Mucosa of descending colon (tissue), 3 donors: ENCODE measurements at regions not wholly inside any gene's neighbourhood (a gene's known extent, or its start where the extent isn't known, plus 50 kb on each side); places are given as distances from the start of the nearest gene placed in this dataset.
"Not testable (repeated sequence)": the region's sequence is repeated elsewhere in the genome, so short reads cannot be mapped to it uniquely, and the experiment has no call there.

ENCODE experiments used
- ATAC-seq: fragments of 200-7000 bp; cut with Tn5 transposase; one replicate; pipeline ENCODE4 v1.9.1; 2020; ENCODE audit warnings: mild to moderate bottlenecking, moderate library complexity
- DNase-seq, 3 donors: peaks; one replicate each; pipeline ENCODE4 v3.0.0-alpha.2; 2020
- H3K36me3 ChIP-seq: fragments of 200-600 bp; one replicate; pipeline ENCODE4 v1.8.0; 2021; ENCODE audit warnings: low read depth, mild to moderate bottlenecking
- H3K4me1 ChIP-seq: fragments of 200-600 bp; one replicate; pipeline ENCODE4 v1.8.0; 2021; ENCODE audit warnings: low read depth, mild to moderate bottlenecking
- H3K4me3 ChIP-seq: fragments of 200-600 bp; one replicate; pipeline ENCODE4 v1.8.0; 2021; ENCODE audit warnings: mild to moderate bottlenecking
- H3K9me3 ChIP-seq: fragments of 200-600 bp; one replicate; pipeline ENCODE4 v1.8.0; 2021; ENCODE audit warnings: mild to moderate bottlenecking
- intact Hi-C, 2 donors: fragments of 100-400 bp; cut with DNase I in 1 of 2; cut with micrococcal nuclease in 1 of 2; formaldehyde crosslinking; loops; one replicate each; pipeline versions ENCODE4 v1.11.0 to v1.11.1; 2022; cut with DNase I, micrococcal nuclease
- TF ChIP-seq, protein P1 (sequence below): fragments of 200-600 bp; IDR thresholded peaks from one replicate; pipeline ENCODE4 v1.8.0; 2022; ENCODE audit warnings: antibody characterized with exemption, mild to moderate bottlenecking
- donor health status: DM: no; HTN: no; CAD: no; lungs with moderate emphysema.
- donor health status: DM: no; HTN: no; CAD: no.
- donor health status: DM: no; HTN: yes; CAD: no.

DNA sequence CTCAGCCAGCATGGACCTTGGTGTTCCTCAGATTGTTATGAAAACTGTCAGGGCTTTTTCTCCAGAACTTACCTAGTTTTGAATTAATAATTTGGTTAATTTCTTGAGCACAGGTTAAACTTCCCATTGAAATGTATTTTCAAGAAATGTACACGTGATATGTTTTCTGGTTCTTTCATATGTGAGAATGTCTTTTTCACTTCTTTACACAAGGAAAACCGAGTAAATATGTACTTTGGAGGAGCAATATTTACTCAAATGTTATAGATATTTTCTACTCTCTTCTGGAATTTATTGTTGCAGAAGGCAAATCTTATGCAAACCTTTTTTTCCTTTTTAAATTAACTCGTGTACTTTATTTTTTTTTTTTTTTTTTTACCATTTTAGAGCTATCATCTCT lies 134.3 kb downstream of the AHR start:
- no peak for DNase-seq
- TF ChIP-seq, protein P1, sequence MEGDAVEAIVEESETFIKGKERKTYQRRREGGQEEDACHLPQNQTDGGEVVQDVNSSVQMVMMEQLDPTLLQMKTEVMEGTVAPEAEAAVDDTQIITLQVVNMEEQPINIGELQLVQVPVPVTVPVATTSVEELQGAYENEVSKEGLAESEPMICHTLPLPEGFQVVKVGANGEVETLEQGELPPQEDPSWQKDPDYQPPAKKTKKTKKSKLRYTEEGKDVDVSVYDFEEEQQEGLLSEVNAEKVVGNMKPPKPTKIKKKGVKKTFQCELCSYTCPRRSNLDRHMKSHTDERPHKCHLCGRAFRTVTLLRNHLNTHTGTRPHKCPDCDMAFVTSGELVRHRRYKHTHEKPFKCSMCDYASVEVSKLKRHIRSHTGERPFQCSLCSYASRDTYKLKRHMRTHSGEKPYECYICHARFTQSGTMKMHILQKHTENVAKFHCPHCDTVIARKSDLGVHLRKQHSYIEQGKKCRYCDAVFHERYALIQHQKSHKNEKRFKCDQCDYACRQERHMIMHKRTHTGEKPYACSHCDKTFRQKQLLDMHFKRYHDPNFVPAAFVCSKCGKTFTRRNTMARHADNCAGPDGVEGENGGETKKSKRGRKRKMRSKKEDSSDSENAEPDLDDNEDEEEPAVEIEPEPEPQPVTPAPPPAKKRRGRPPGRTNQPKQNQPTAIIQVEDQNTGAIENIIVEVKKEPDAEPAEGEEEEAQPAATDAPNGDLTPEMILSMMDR = no peak
- Histone ChIP-seq H3K4me3 (no peak overlapping the region), H3K36me3 (no peaks in the 10 kb centered on the region), H3K9me3 (peaks cover 11% of the 10 kb centered on the region), H3K4me1 (no peaks in the 10 kb centered on the region)
- intact Hi-C loops = no loop called here
- no peak for ATAC-seq

DNA sequence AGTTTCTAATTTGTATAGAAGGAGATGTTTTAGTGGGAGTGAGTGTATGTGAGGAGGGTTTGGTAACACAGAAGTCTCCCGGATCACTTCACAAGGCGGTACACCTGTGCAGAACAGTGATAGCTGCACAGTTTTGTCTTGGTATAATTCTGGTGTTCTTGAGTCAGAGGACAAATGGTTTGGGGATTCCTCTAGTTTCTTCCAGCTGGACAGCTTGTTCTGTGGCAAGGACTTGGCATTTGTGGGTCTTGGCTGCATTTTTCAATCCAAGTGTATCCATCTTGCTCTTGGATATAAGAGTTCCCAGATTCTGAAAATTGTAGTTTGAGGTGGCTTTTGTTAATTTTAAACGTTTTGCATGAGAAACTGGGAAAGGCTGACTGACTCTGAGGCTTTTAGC lies 135.7 kb downstream of the AHR start:
- intact Hi-C loops = no loop called here
- no peak for ATAC-seq
- H3K9me3 ChIP-seq = no peaks in the 10 kb centered on the region
- no peaks in the 10 kb centered on the region for H3K4me1 ChIP-seq
- no peak for DNase-seq
- TF ChIP-seq, protein P1 = no peak
- H3K36me3 ChIP-seq = no peaks in the 10 kb centered on the region
- H3K4me3 ChIP-seq = no peak overlapping the region

DNA sequence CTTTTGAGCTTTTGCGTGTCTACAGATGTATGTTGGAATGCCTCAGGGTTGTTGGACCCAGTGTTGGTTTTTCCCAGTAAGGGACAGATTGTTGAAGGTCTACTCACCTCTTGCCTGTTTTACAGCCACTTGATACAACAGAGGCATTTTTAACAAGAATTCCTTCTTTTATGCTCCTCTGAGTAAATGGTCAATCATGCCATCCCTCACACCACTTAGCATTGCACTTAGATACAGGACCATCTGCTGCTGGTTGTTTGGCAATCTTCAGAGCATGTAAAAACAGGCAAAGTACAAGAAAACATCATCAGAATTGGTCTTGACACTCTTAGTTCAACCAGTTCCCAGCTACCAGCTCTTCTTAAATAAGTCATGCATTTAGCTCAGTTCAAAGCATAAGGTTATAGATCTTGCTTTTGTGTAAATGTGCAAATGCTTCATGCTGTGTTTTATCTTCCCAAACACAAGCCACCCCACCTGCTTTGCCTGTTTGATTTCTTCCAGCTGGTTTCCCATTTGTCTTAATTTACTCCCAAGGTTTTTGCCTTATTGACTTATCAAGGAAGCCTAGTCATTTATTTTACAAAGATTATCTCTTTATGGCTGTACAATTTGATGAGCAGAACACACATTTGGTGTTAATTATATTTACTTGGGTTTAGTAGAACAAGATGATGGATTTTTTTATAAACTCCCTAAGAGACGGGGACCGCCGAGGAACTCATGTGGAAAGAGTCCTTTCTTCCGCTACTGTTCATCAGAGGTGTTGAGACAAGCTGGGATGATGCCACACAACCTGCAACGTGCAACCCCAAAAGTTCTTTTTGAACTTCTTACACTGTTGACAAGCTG lies 136.6 kb downstream of the AHR start:
- DNase-seq = no peak
- intact Hi-C loops = no loop called here
- no peaks in the 10 kb centered on the region for H3K36me3 ChIP-seq
- H3K9me3 ChIP-seq = no peaks in the 10 kb centered on the region
- no peak for ATAC-seq
- H3K4me1 ChIP-seq = peaks cover 6% of the 10 kb centered on the region
- TF ChIP-seq, protein P1 = no peak
- H3K4me3 ChIP-seq = no peak overlapping the region

DNA sequence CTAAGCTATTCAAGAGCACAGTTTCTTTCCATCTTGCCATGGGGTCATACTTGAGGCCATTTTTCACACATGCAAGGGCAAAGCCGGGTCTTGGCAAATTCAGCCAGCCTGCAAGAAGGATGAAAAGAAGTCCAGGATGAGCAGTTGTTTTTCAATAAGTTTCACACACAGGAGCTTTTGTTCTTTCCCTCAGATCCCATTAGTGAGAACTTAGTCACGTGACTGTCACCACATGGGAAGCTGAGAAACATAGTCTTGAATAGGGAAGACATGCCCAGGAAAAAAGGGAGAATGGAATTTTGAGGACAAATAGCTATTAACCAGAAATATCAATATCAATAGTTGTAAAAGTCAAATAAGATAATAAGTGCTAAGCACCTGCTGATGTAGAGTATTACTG lies 137.7 kb downstream of the AHR start:
- H3K36me3 ChIP-seq = no peaks in the 10 kb centered on the region
- no peaks in the 10 kb centered on the region for H3K9me3 ChIP-seq
- H3K4me1 ChIP-seq = peaks cover 7% of the 10 kb centered on the region
- TF ChIP-seq, protein P1 = no peak
- H3K4me3 ChIP-seq = no peak overlapping the region
- DNase-seq (no peak), ATAC-seq (no peak)
- intact Hi-C loops = no loop called here

DNA sequence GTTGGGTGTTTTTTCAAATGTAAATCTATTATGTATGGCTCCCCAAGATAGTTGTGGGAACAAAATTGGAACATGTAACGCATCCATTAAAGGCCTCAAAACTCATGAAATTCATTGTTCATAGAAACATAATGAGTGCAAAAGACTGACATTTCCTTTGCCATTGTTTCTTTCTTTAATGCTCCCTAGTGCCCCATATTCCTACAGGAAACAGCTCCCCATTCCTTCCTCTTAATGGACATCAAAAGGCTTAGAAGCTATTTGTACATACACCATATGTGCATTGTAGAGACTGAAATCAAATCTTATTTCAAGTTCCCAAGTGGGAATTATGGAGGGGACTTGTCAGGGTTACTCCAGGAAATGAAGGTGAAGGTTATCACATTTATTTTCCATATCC lies 139.1 kb downstream of the AHR start:
- intact Hi-C loops = no loop called here
- TF ChIP-seq, protein P1 = no peak
- no peak overlapping the region for H3K4me3 ChIP-seq
- no peaks in the 10 kb centered on the region for H3K36me3 ChIP-seq
- ATAC-seq (no peak), DNase-seq (no peak)
- H3K9me3 ChIP-seq = no peaks in the 10 kb centered on the region
- H3K4me1 ChIP-seq = peaks cover 7% of the 10 kb centered on the region

DNA sequence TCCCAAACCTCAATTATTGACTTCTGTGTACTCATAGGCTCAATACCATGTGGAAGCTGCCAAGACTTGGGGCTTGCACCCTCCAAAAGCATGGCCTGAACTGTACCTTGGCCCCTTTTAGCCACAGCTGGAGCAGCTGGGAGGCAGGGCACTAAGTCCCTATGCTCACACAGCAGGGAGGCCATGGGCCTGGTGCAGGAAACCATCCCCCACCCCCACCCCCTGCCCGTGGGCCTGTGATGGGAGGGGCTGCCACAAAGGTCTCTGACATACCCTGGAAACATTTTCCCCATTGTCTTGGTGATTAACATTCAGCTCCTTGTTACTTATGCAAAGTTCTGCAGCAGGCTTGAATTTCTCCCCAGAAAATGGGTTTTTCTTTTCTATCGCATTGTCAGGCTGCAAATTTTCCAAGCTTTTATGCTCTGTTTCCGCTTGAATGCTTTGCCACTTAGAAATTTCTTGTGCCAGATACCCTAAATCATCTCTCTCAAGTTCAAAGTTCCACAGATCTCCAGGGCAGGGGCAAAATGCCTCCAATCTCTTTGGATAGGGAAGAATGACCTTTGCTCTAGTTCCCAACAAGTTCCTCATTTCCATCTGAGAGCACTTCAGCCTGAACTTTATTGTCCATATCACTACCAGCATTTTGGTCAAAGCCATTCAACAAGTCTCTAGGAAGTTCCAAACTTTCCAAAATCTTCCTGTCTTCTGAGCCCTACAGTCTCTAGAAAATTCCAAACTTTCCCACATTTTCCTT lies 141.8 kb downstream of the AHR start:
- peak in 1 of 3 donors; percentile 32 for DNase-seq
- H3K4me1 ChIP-seq, H3K4me3 ChIP-seq, H3K9me3 ChIP-seq, H3K36me3 ChIP-seq, ATAC-seq, intact Hi-C loops: not testable (repeated sequence)
